ENCODE measurements at regions not wholly inside any gene's neighbourhood (a gene's known extent, or its start where the extent isn't known, plus 50 kb on each side); places are given as distances from the start of the nearest gene placed in this dataset.

DNA sequence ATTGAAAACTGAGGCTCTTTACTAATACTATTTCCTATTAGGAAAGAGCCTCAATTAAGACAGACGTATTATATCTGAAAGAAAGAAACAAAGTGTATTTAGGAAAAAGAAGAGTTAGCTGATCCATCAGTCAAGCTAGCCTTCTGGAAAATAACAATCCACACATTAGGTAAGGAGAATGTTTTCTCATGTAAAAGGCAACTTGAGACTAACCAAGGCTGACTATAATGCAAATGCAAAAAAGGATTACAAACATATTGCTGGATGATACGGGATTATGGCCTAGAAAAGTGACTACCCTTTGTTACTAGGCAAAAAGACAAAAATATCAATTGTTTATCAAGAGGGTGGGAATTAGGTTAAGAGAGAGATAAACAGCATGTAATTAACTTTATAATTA, 176.9 kb downstream of the RFPL4B start:
- TF ChIP-seq, protein P1, sequence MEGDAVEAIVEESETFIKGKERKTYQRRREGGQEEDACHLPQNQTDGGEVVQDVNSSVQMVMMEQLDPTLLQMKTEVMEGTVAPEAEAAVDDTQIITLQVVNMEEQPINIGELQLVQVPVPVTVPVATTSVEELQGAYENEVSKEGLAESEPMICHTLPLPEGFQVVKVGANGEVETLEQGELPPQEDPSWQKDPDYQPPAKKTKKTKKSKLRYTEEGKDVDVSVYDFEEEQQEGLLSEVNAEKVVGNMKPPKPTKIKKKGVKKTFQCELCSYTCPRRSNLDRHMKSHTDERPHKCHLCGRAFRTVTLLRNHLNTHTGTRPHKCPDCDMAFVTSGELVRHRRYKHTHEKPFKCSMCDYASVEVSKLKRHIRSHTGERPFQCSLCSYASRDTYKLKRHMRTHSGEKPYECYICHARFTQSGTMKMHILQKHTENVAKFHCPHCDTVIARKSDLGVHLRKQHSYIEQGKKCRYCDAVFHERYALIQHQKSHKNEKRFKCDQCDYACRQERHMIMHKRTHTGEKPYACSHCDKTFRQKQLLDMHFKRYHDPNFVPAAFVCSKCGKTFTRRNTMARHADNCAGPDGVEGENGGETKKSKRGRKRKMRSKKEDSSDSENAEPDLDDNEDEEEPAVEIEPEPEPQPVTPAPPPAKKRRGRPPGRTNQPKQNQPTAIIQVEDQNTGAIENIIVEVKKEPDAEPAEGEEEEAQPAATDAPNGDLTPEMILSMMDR (IDR thresholded peaks at IDR 0.05) = no peak
- TF ChIP-seq POLR2AphosphoS5 (IDR thresholded peaks at IDR 0.05) = no peak
- no peak for TF ChIP-seq EP300 (IDR thresholded peaks at IDR 0.05)
- TF ChIP-seq POLR2A (IDR thresholded peaks at IDR 0.05; ENCODE audit: low read depth) = no peak
